Ascending aorta (tissue), 2 donors: ENCODE measurements at regions not wholly inside any gene's neighbourhood (a gene's known extent, or its start where the extent isn't known, plus 50 kb on each side); places are given as distances from the start of the nearest gene placed in this dataset.

ENCODE experiments used
- DNase-seq, 2 donors: peaks; one replicate each; pipeline ENCODE4 v3.0.0-alpha.2; 2019; ENCODE audit warnings: low spot score in 2 of 2
- H3K27ac ChIP-seq, 2 donors: fragments of 200-600 bp; sonication (generic); one replicate each; pipeline ENCODE4 v1.5.1; 2016 to 2017; ENCODE audit warnings: mild to moderate bottlenecking in 1 of 2
- H3K27me3 ChIP-seq: fragments of 200-600 bp; sonication (generic); one replicate; pipeline ENCODE4 v1.5.1; 2017
- H3K36me3 ChIP-seq, 2 donors: fragments of 200-600 bp; sonication (generic); one replicate each; pipeline ENCODE4 v1.5.1; 2016
- H3K4me1 ChIP-seq, 2 donors: fragments of 200-600 bp; sonication (generic); one replicate each; pipeline ENCODE4 v1.5.1; 2016 to 2017; ENCODE audit warnings: mild to moderate bottlenecking in 1 of 2
- H3K4me3 ChIP-seq, 2 donors: fragments of 200-600 bp; sonication (generic); one replicate each; pipeline ENCODE4 v1.5.1; 2016 to 2017; ENCODE audit warnings: mild to moderate bottlenecking in 1 of 2
- H3K9me3 ChIP-seq, 2 donors: fragments of 200-600 bp; sonication (generic); one replicate each; pipeline ENCODE4 v1.5.1; 2016
- intact Hi-C: fragments of 100-400 bp; cut with DNase I; formaldehyde crosslinking; loops from one replicate; pipeline ENCODE4 v1.15.1; 2023
- TF ChIP-seq, protein P1 (sequence below), 3 experiments: fragments of 200-600 bp in 2 of 3; fragments of 450-650 bp in 1 of 3; sonication (generic) in 2 of 3; IDR thresholded peaks; one replicate each; pipeline ENCODE4 v1.5.1; 2016 to 2019; ENCODE audit warnings: antibody characterized with exemption in 3 of 3, mild to moderate bottlenecking in 1 of 3, moderate library complexity in 1 of 3

DNA sequence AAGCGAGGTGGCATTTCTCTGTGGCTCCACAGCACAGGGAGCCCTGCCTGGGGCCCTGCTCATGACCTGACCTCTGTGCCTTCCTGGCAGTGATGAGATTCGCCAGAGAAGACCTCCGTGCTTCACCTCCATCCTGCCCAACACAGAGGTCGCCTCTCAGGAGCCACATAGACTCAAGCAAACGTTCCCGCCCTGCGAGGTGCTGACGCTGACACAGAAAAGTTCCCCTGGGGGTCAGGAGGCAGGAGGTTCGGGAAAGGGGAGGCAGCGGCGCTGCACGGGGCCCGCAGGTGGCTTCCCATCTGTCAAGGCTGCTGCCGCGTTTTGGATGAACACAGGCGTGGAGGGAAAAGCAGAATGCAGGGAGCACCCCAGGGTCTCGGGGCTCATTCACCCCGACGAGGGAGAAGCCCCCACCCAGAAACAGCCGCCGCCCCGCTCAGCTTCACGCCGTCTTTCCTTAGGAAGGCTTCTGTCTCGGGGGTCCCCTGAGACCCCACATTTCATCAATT is 579.6 kb upstream of the SALL3 start:
- TF ChIP-seq, protein P1, sequence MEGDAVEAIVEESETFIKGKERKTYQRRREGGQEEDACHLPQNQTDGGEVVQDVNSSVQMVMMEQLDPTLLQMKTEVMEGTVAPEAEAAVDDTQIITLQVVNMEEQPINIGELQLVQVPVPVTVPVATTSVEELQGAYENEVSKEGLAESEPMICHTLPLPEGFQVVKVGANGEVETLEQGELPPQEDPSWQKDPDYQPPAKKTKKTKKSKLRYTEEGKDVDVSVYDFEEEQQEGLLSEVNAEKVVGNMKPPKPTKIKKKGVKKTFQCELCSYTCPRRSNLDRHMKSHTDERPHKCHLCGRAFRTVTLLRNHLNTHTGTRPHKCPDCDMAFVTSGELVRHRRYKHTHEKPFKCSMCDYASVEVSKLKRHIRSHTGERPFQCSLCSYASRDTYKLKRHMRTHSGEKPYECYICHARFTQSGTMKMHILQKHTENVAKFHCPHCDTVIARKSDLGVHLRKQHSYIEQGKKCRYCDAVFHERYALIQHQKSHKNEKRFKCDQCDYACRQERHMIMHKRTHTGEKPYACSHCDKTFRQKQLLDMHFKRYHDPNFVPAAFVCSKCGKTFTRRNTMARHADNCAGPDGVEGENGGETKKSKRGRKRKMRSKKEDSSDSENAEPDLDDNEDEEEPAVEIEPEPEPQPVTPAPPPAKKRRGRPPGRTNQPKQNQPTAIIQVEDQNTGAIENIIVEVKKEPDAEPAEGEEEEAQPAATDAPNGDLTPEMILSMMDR (IDR thresholded peaks at IDR 0.05) = no peak
- intact Hi-C loops = no loop called here
- no peaks in the 10 kb centered on the region for H3K9me3 ChIP-seq
- DNase-seq = no peak
- no peak overlapping the region for H3K27ac ChIP-seq
- H3K36me3 ChIP-seq = no peaks in the 10 kb centered on the region
- no peaks in the 10 kb centered on the region for H3K27me3 ChIP-seq
- no peaks in the 10 kb centered on the region for H3K4me1 ChIP-seq
- H3K4me3 ChIP-seq = no peak overlapping the region

DNA sequence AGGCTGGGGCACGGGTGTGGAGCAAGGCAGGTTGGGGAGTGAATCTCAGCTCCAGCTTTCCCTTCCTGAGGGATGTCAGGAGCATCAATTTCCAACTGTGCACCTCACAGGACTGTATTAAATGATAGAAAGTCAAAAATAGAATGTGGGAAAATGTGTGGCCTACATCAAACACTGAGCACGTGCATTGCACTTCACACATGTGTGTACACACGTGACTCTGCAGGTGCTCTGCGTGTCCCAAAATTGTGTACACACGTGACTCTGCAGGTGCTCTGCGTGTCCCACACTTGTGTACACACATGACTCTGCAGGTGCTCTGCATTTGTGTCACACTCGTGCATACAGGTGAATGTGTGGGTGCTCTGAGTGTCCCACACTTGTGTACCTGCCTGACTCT is 577.2 kb upstream of the SALL3 start:
- Histone ChIP-seq H3K4me1 (no peaks in the 10 kb centered on the region), H3K27ac (no peak overlapping the region), H3K36me3 (no peaks in the 10 kb centered on the region), H3K9me3 (no peaks in the 10 kb centered on the region), H3K4me3 (no peak overlapping the region), H3K27me3 (no peaks in the 10 kb centered on the region)
- TF ChIP-seq, protein P1 (IDR thresholded peaks at IDR 0.05) = no peak
- DNase-seq = no peak
- intact Hi-C loops = no loop called here

DNA sequence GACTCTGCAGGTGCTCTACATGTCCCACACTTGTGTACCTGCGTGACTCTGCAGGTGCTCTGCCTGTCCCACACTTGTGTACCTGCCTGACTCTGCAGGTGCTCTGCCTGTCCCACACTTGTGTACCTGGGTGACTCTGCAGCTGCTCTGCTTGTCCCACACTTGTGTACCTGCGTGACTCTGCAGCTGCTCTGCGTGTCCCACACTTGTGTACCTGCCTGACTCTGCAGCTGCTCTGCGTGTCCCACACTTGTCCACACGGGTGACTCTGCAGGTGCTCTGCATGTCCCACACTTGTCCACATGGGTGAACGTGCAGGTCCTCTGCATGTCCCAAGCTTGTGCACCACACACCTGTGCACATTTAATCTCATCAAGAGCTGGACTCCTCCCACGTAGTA is 576.7 kb upstream of the SALL3 start:
- H3K9me3 ChIP-seq = no peaks in the 10 kb centered on the region
- TF ChIP-seq, protein P1 (IDR thresholded peaks at IDR 0.05) = no peak
- H3K27ac ChIP-seq = no peak overlapping the region
- no peak overlapping the region for H3K4me3 ChIP-seq
- DNase-seq = no peak
- no peaks in the 10 kb centered on the region for H3K36me3 ChIP-seq
- intact Hi-C loops = no loop called here
- no peaks in the 10 kb centered on the region for H3K27me3 ChIP-seq
- no peaks in the 10 kb centered on the region for H3K4me1 ChIP-seq

DNA sequence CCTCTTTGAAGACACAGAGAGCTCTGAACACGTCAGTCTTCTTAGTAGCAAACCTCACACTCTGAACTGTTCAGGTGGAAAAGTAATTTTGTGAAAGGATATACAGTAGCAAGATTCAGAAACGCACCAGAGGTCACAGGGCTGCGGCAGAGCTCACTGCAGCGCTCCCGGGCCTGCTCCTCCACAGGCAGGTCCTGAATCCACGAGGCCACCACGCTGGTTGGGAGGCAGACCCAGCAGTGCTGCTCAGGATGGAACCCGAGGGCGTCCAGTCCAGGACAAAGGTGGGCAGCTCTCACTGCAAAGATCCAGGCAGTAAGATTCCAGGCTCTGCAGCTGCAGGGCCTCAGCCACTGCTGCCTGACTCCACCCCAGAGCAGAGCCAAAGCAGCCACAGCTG is 576.2 kb upstream of the SALL3 start:
- H3K4me3 ChIP-seq = no peak overlapping the region
- H3K27ac ChIP-seq = no peak overlapping the region
- H3K36me3 ChIP-seq = no peaks in the 10 kb centered on the region
- no peaks in the 10 kb centered on the region for H3K27me3 ChIP-seq
- H3K9me3 ChIP-seq = no peaks in the 10 kb centered on the region
- no peak for DNase-seq
- TF ChIP-seq, protein P1 (IDR thresholded peaks at IDR 0.05) = no peak
- no peaks in the 10 kb centered on the region for H3K4me1 ChIP-seq
- intact Hi-C loops = no loop called here

DNA sequence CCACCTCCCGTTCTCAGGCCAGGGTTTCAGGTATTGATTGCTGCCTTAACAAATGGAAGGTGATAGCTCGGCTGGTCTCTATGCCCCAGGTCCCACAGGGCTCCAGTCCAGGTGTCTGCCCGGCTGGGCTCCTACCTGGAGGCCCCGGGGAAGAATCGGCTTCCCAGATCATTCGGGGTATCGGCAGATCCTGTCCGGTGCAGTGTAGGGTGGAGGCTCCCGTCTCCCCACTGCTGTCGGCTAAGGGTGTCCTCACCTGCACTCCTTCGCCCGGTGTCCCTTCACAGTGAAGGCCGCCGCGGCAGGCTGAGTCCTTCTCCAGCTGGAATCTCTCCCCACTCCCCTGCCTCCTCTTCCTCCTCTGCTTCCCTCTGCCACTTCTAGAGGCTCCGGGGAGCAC is 573.9 kb upstream of the SALL3 start:
- TF ChIP-seq, protein P1 (IDR thresholded peaks at IDR 0.05) = no peak
- intact Hi-C loops = no loop called here
- H3K4me3 ChIP-seq = no peak overlapping the region

More for the DNA sequence above, 573.9 kb upstream of the SALL3 start:
- H3K27ac ChIP-seq = no peak overlapping the region
- no peaks in the 10 kb centered on the region for H3K9me3 ChIP-seq
- no peaks in the 10 kb centered on the region for H3K4me1 ChIP-seq
- DNase-seq = no peak
- H3K36me3 ChIP-seq = no peaks in the 10 kb centered on the region
- H3K27me3 ChIP-seq = no peaks in the 10 kb centered on the region
